ENCODE measurements at regions not wholly inside any gene's neighbourhood (a gene's known extent, or its start where the extent isn't known, plus 50 kb on each side); places are given as distances from the start of the nearest gene placed in this dataset.

DNA sequence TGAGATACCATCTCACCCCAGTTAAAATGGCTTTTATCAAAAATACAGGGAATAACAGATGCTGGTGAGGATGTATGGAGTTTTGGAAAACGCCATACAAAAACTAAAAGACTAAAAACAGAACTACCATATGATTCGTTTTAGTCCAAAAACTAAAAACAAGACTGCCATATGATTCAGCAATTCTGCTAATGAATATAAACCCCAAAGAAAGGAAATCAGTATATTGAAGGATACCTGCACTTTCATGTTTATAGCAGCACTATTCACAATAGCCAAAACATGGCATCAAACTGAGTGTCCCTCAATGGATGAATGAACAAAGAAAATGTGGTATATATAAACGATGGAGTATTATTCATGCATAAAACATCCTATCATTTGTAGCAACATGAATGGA, 224.4 kb upstream of the MC4R start:
- TF ChIP-seq, protein P1, sequence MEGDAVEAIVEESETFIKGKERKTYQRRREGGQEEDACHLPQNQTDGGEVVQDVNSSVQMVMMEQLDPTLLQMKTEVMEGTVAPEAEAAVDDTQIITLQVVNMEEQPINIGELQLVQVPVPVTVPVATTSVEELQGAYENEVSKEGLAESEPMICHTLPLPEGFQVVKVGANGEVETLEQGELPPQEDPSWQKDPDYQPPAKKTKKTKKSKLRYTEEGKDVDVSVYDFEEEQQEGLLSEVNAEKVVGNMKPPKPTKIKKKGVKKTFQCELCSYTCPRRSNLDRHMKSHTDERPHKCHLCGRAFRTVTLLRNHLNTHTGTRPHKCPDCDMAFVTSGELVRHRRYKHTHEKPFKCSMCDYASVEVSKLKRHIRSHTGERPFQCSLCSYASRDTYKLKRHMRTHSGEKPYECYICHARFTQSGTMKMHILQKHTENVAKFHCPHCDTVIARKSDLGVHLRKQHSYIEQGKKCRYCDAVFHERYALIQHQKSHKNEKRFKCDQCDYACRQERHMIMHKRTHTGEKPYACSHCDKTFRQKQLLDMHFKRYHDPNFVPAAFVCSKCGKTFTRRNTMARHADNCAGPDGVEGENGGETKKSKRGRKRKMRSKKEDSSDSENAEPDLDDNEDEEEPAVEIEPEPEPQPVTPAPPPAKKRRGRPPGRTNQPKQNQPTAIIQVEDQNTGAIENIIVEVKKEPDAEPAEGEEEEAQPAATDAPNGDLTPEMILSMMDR (IDR thresholded peaks at IDR 0.05; ENCODE audit: low read depth, low read length, missing control alignments): no peak
- no peak for DNase-seq (ENCODE audit: low read depth)
- in situ Hi-C loops (cut with HindIII; ENCODE audit: low sequenced_read_pairs): no loop called here
- H3K4me3 ChIP-seq (ENCODE audit: low read depth, low read length): no peak overlapping the region

DNA sequence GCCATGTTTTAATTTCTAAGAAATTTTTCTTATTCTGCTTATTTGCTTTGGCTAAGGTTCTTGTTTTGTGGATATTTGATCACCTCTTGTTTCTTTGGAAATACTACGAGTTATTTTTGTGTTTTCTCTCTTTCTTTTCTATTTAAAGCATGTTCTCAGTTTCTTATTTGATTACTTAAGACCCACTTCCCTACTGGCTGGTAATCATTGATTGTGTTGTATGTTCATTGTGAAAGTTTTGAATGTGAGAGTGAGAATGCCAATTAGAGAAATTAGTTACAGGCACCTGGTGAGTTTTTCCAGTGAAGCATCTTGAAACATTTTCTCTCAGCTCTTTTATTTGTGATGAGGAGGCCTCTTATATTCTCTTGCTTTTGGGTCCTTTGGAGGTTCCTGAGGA, 226.7 kb upstream of the MC4R start:
- in situ Hi-C loops (cut with HindIII; ENCODE audit: low sequenced_read_pairs): no loop called here
- no peak overlapping the region for H3K4me3 ChIP-seq (ENCODE audit: low read depth, low read length)
- DNase-seq (ENCODE audit: low read depth): no peak
- TF ChIP-seq, protein P1 (IDR thresholded peaks at IDR 0.05; ENCODE audit: low read depth, low read length, missing control alignments): no peak

DNA sequence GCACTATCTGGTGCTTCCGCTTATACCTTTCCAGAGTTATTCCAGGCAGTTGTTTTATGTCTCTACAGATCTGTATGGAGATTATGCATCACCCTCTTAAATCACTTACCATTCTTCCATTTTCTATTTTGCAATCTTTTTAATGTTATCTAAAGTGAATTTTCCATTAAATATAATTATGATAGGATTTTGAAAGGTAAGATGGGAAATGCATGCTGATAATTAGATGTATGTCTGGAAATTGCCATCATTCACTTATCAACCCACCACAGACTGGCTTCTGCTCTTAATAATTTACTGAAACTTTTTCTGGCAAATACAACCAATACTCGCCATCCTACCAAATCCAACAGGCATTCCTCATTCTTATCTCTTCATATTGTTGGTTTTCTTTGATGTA, 227.4 kb upstream of the MC4R start:
- TF ChIP-seq, protein P1 (IDR thresholded peaks at IDR 0.05; ENCODE audit: low read depth, low read length, missing control alignments): no peak
- no peak overlapping the region for H3K4me3 ChIP-seq (ENCODE audit: low read depth, low read length)
- in situ Hi-C loops (cut with HindIII; ENCODE audit: low sequenced_read_pairs): no loop called here
- no peak for DNase-seq (ENCODE audit: low read depth)

DNA sequence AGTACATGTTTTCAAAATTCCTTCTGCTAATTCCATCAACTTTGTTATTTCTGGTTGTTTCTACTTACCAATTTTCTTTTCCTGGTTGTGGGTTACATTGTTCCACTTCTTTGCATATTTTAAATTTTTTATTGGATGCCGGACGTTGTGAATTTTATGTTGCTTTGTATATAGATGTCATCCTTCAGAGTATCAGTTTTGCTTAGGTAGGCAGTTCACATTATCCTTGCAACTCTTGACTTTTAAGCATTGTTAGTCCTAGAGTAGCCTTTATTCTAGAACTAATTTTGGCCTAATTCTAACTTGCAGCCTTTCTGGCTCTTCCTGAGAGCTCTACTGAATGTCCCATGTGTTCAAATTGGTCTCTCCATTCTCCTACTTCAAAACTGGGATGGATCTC, 228.7 kb upstream of the MC4R start:
- TF ChIP-seq, protein P1 (IDR thresholded peaks at IDR 0.05; ENCODE audit: low read depth, low read length, missing control alignments): no peak
- DNase-seq (ENCODE audit: low read depth): no peak
- in situ Hi-C loops (cut with HindIII; ENCODE audit: low sequenced_read_pairs): no loop called here
- no peak overlapping the region for H3K4me3 ChIP-seq (ENCODE audit: low read depth, low read length)

DNA sequence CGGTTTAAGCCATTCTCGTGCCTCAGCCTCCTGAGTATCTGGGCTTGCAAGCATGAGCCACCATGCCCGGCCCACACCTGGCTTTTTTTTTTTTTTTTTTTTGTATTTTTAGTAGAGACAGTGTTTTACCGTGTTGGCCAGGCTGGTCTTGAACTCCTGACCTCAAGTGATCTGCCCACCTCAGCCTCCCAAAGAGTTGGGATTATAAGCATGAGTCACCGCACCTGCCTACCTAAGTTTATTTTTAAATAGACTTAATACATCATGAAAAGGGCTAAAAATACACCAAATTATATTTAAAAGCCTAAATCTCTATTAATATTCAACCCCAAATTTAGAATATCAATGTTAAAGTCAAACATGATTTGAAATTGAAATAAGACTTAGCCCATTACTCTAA, 250.8 kb upstream of the MC4R start:
- DNase-seq (ENCODE audit: low read depth): no peak
- TF ChIP-seq, protein P1 (IDR thresholded peaks at IDR 0.05; ENCODE audit: low read depth, low read length, missing control alignments): no peak
- no peak overlapping the region for H3K4me3 ChIP-seq (ENCODE audit: low read depth, low read length)
- in situ Hi-C loops (cut with HindIII; ENCODE audit: low sequenced_read_pairs): no loop called here

DNA sequence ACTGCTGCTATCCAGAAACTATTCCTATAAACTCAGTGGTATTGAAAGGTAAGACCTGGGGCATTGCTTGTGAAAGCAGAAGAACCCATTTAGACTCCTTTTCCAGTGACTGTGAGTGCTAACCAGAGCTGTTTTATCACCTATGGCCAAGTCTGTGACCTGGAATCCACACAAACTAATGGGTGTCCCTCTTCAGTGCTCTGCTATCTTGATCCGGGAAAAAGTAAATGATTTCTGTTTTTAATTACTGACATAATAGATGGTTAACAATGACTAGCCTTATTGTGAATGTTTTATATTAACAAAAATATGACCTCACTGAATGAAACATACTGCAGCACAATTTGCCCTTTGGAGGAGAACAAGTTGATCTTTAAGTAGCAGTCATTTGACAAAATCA, 251.6 kb upstream of the MC4R start:
- in situ Hi-C loops (cut with HindIII; ENCODE audit: low sequenced_read_pairs): no loop called here
- H3K4me3 ChIP-seq (ENCODE audit: low read depth, low read length): no peak overlapping the region
- TF ChIP-seq, protein P1 (IDR thresholded peaks at IDR 0.05; ENCODE audit: low read depth, low read length, missing control alignments): no peak
- DNase-seq (ENCODE audit: low read depth): no peak

DNA sequence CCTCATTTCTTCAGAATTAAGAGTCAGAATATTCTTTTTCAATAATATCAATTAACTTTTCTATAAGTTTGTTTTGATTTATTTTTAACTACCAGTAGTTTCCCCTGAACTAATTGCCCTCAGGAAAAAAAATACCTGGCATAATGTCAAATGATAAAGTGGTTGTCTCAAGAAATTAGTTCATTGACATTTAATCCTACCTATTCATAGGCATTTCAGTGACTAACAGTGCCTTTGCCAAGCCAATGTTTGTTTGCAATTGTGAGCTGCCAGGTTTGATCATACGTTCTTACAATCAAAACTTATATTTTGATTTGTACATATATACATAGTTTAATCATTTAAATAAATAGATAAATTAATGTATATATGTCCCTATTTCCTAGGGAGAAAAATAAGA, 267.3 kb upstream of the MC4R start:
- no peak overlapping the region for H3K4me3 ChIP-seq (ENCODE audit: low read depth, low read length)
- no peak for DNase-seq (ENCODE audit: low read depth)
- TF ChIP-seq, protein P1 (IDR thresholded peaks at IDR 0.05; ENCODE audit: low read depth, low read length, missing control alignments): no peak
- in situ Hi-C loops (cut with HindIII; ENCODE audit: low sequenced_read_pairs): no loop called here

Data from astrocyte of the cerebellum (primary cell).